ENCODE measurements at regions not wholly inside any gene's neighbourhood (a gene's known extent, or its start where the extent isn't known, plus 50 kb on each side); places are given as distances from the start of the nearest gene placed in this dataset.

DNA sequence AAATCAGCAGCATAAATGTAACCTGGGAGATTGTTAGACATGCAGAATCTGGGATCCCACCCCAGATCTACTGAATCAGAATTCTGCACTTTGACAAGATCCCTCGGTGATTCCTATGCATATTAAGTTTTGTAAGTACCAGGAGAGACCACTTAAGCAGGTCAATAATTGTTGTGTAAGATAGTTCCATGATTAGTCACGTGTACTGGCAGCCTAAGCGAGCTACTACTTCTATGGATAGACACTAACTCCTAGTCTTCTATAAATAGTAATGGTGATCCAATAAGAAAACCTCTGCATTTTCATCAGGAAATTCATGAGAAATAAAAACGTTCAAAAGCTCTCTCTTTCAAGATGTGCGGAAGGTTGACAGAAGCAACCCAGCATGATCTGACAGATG, 988.2 kb upstream of the CHAC2 start (continued):
- TF ChIP-seq PRDM15 (CRISPR knock-in tag; IDR thresholded peaks at IDR 0.05) (no peak), CBX5 (IDR thresholded peaks at IDR 0.05; ENCODE audit: low read depth) (no peak)

- no peak overlapping the region for H3K9ac ChIP-seq (ENCODE audit: control insufficient read depth, insufficient read depth, low read length)
- H3K4me2 ChIP-seq (ENCODE audit: control insufficient read depth, insufficient read depth) = no peak overlapping the region
- POLR2A ChIA-PET = no interaction called here
- no TSS peak for BruUV-seq (replicated peaks)
- H3K27ac ChIP-seq (ENCODE audit: control insufficient read depth, insufficient read depth) = no peak overlapping the region
- H3K4me3 ChIP-seq = no peak overlapping the region
- in situ Hi-C loops (cut with MboI) = no loop called here
- intact Hi-C loops (cut with micrococcal nuclease; ENCODE audit: unreplicated experiment) = no loop called here
- RAD21 ChIA-PET (ENCODE audit: unreplicated experiment) = no interaction called here
- H3K4me1 ChIP-seq (ENCODE audit: control insufficient read depth, insufficient read depth, low read length) = no peaks in the 10 kb centered on the region
- no peaks in the 10 kb centered on the region for H4K20me1 ChIP-seq (ENCODE audit: control insufficient read depth, insufficient read depth)
- H2AFZ ChIP-seq (ENCODE audit: control insufficient read depth, low read depth, low read length) = no peak overlapping the region
- SMC1A ChIA-PET (ENCODE audit: uncharacterized antibody, unreplicated experiment) = no interaction called here
- CTCF ChIA-PET = no interaction called here
- H3K36me3 ChIP-seq (ENCODE audit: control insufficient read depth in 2 of 2, insufficient read depth in 2 of 2, low read length in 1 of 2) = no peaks in the 10 kb centered on the region
- H3K79me2 ChIP-seq (ENCODE audit: control insufficient read depth, insufficient read depth, low read length) = no peaks in the 10 kb centered on the region
- 58% methylated on average over 1 of the region's 1 CpG for WGBS (ENCODE audit: insufficient coverage, insufficient replicate concordance, low lambda C conversion rate, missing lambda C conversion rate)
- DNase-seq (ENCODE audit: low read depth, low spot score) (no peak), ATAC-seq (no peak), FAIRE-seq (no peak)
- no peaks in the 10 kb centered on the region for H3K27me3 ChIP-seq (replicated peaks in 1 of 2; ENCODE audit: control insufficient read depth in 2 of 2, insufficient read depth in 2 of 2, low read length in 1 of 2)
- no peaks in the 10 kb centered on the region for H3K9me3 ChIP-seq (replicated peaks; ENCODE audit: control insufficient read depth, insufficient read depth, low read length)
- no peak for TF ChIP-seq SRF (IDR thresholded peaks at IDR 0.05; ENCODE audit: low read depth in 2 of 2, low read length in 2 of 2)
- no peak for TF ChIP-seq PAX8 (IDR thresholded peaks at IDR 0.05)
- no peak for TF ChIP-seq PRDM15 (CRISPR knock-in tag; IDR thresholded peaks at IDR 0.05)
- TF ChIP-seq SMAD1 (IDR thresholded peaks at IDR 0.05; ENCODE audit: low read depth, partially characterized antibody) = no peak
- TF ChIP-seq YBX1 (IDR thresholded peaks at IDR 0.05) = no peak
- TF ChIP-seq MTA3 (IDR thresholded peaks at IDR 0.05; ENCODE audit: borderline replicate concordance, low read length) = no peak
- TF ChIP-seq, protein P1, sequence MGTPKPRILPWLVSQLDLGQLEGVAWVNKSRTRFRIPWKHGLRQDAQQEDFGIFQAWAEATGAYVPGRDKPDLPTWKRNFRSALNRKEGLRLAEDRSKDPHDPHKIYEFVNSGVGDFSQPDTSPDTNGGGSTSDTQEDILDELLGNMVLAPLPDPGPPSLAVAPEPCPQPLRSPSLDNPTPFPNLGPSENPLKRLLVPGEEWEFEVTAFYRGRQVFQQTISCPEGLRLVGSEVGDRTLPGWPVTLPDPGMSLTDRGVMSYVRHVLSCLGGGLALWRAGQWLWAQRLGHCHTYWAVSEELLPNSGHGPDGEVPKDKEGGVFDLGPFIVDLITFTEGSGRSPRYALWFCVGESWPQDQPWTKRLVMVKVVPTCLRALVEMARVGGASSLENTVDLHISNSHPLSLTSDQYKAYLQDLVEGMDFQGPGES (IDR thresholded peaks at IDR 0.05) = no peak
- no peak for TF ChIP-seq ZNF24 (IDR thresholded peaks at IDR 0.05)
- TF ChIP-seq, protein P2, sequence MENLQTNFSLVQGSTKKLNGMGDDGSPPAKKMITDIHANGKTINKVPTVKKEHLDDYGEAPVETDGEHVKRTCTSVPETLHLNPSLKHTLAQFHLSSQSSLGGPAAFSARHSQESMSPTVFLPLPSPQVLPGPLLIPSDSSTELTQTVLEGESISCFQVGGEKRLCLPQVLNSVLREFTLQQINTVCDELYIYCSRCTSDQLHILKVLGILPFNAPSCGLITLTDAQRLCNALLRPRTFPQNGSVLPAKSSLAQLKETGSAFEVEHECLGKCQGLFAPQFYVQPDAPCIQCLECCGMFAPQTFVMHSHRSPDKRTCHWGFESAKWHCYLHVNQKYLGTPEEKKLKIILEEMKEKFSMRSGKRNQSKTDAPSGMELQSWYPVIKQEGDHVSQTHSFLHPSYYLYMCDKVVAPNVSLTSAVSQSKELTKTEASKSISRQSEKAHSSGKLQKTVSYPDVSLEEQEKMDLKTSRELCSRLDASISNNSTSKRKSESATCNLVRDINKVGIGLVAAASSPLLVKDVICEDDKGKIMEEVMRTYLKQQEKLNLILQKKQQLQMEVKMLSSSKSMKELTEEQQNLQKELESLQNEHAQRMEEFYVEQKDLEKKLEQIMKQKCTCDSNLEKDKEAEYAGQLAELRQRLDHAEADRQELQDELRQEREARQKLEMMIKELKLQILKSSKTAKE (IDR thresholded peaks at IDR 0.05; ENCODE audit: low read depth, poor library complexity, severe bottlenecking) = no peak
- no peak for TF ChIP-seq DPF2 (IDR thresholded peaks at IDR 0.05)
- TF ChIP-seq BACH1 (IDR thresholded peaks at IDR 0.05; ENCODE audit: borderline replicate concordance) = no peak
Observed at GRCh38 chr2:52776571-52776970, 991.0 kb upstream of the CHAC2 start.
